Brain microvascular endothelial cell (primary cell): ENCODE measurements at regions not wholly inside any gene's neighbourhood (a gene's known extent, or its start where the extent isn't known, plus 50 kb on each side); places are given as distances from the start of the nearest gene placed in this dataset.
A peak's percentile ranks its signal among the peaks of the same experiment; 100 is the strongest.

Source experiments
- DNase-seq: peaks from one replicate; pipeline ENCODE4 v3.0.0-alpha.2; 2020
- H3K27ac ChIP-seq: fragments of 250-450 bp; sonication (Bioruptor Pico); 2 replicates; pipeline ENCODE4 v1.5.1; 2020; ENCODE audit warnings: mild to moderate bottlenecking, moderate library complexity
- H3K27me3 ChIP-seq: fragments of 250-450 bp; sonication (Bioruptor Pico); replicated peaks from 2 replicates; pipeline ENCODE4 v1.5.1; 2020; ENCODE audit warnings: mild to moderate bottlenecking
- H3K36me3 ChIP-seq: fragments of 250-450 bp; sonication (Bioruptor Pico); replicated peaks from 2 replicates; pipeline ENCODE4 v1.5.1; 2020; ENCODE audit warnings: mild to moderate bottlenecking
- H3K4me3 ChIP-seq: 2 replicates; pipeline ENCODE4 v1.5.1; 2011; ENCODE audit warnings: low read depth, mild to moderate bottlenecking, control low read depth, low read length, moderate library complexity
- CTCF ChIP-seq: IDR thresholded peaks from 2 replicates; pipeline ENCODE4 v1.5.1; 2011; ENCODE audit warnings: low read depth, mild to moderate bottlenecking, moderate library complexity, low read length, control low read depth, inconsistent platforms; ENCODE audit errors: missing control alignments
- in situ Hi-C: cut with HindIII; loops from 2 replicates; pipeline ENCODE4 v1.10.0; 2017; ENCODE audit warnings: low sequenced_read_pairs, low pct_ligation_motif_present

GRCh38 chr1:58836408-58836807 lies 52.6 kb upstream of the JUN start:
- in situ Hi-C loops: no loop called here
- no peak overlapping the region for H3K4me3 ChIP-seq
- H3K27me3 ChIP-seq: no peaks in the 10 kb centered on the region
- DNase-seq: no peak
- TF ChIP-seq CTCF: no peak
- H3K27ac ChIP-seq: no peak overlapping the region
- H3K36me3 ChIP-seq: no peaks in the 10 kb centered on the region

GRCh38 chr1:58837886-58838285 lies 54.0 kb upstream of the JUN start:
- DNase-seq: no peak

GRCh38 chr1:58839147-58839795 lies 55.4 kb upstream of the JUN start:
- H3K4me3 ChIP-seq: no peak overlapping the region
- DNase-seq: no peak
- in situ Hi-C loops: no loop called here
- no peaks in the 10 kb centered on the region for H3K27me3 ChIP-seq
- no peak overlapping the region for H3K27ac ChIP-seq
- no peak for TF ChIP-seq CTCF
- H3K36me3 ChIP-seq: no peaks in the 10 kb centered on the region

More at GRCh38 chr1:58837886-58838285, 54.0 kb upstream of the JUN start:
- H3K27ac ChIP-seq: no peak overlapping the region
- in situ Hi-C loops: no loop called here
- no peak overlapping the region for H3K4me3 ChIP-seq
- no peak for TF ChIP-seq CTCF
- no peaks in the 10 kb centered on the region for H3K36me3 ChIP-seq
- no peaks in the 10 kb centered on the region for H3K27me3 ChIP-seq

- no peak overlapping the region for H3K27ac ChIP-seq
- in situ Hi-C loops: no loop called here
- no peak overlapping the region for H3K4me3 ChIP-seq
- H3K27me3 ChIP-seq: no peaks in the 10 kb centered on the region
- no peaks in the 10 kb centered on the region for H3K36me3 ChIP-seq
- TF ChIP-seq CTCF: no peak
- no peak for DNase-seq
Measured at GRCh38 chr1:58839846-58840835, 56.3 kb upstream of the JUN start.

- Histone ChIP-seq H3K4me3 (no peak overlapping the region), H3K27ac (no peak overlapping the region), H3K36me3 (no peaks in the 10 kb centered on the region), H3K27me3 (no peaks in the 10 kb centered on the region)
- in situ Hi-C loops: no loop called here
- TF ChIP-seq CTCF: peak; percentile 61
- DNase-seq: no peak
Measured at GRCh38 chr1:58841455-58841854, 57.6 kb upstream of the JUN start.
